Peyer's patch (tissue), 4 donors: ENCODE measurements at regions not wholly inside any gene's neighbourhood (a gene's known extent, or its start where the extent isn't known, plus 50 kb on each side); places are given as distances from the start of the nearest gene placed in this dataset.

Source experiments
- POLR2A ChIP-seq, 2 donors: fragments of 450-650 bp; IDR thresholded peaks; one replicate each; pipeline ENCODE4 v1.5.1; 2017; ENCODE audit warnings: antibody characterized with exemption in 2 of 2, mild to moderate bottlenecking in 2 of 2, moderate library complexity in 2 of 2
- TF ChIP-seq, protein P1 (sequence below), 6 experiments: fragments of 450-650 bp in 4 of 6; fragments of 200-600 bp in 2 of 6; sonication (generic) in 1 of 6; IDR thresholded peaks; one replicate each; pipeline ENCODE4 v1.5.1; 2017 to 2019; ENCODE audit warnings: antibody characterized with exemption in 6 of 6, mild to moderate bottlenecking in 3 of 6, moderate library complexity in 1 of 6

DNA sequence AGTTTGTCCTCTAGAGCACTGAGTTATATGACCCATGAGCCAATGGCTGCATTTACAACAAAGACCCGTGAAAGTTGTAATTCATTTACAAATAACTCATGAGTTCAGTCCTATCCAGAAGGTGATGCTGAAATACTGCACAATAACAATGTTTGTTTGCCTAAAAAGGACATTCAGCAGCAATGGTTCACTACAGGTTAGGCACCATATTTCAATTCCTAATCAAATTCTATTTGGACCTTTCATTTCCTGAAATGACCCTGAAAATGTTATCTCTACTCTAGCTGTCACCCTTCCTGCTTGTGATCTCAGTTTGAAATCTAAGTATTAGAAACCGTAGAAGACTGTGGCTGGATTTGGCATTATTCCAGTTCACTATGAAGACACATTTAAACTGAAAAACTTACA lies 191.2 kb upstream of the SAMSN1 start:
- TF ChIP-seq, protein P1, sequence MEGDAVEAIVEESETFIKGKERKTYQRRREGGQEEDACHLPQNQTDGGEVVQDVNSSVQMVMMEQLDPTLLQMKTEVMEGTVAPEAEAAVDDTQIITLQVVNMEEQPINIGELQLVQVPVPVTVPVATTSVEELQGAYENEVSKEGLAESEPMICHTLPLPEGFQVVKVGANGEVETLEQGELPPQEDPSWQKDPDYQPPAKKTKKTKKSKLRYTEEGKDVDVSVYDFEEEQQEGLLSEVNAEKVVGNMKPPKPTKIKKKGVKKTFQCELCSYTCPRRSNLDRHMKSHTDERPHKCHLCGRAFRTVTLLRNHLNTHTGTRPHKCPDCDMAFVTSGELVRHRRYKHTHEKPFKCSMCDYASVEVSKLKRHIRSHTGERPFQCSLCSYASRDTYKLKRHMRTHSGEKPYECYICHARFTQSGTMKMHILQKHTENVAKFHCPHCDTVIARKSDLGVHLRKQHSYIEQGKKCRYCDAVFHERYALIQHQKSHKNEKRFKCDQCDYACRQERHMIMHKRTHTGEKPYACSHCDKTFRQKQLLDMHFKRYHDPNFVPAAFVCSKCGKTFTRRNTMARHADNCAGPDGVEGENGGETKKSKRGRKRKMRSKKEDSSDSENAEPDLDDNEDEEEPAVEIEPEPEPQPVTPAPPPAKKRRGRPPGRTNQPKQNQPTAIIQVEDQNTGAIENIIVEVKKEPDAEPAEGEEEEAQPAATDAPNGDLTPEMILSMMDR (IDR thresholded peaks at IDR 0.05), result no peak
- no peak for TF ChIP-seq POLR2A (IDR thresholded peaks at IDR 0.05)
